T follicular helper cell (primary cell): ENCODE measurements at regions not wholly inside any gene's neighbourhood (a gene's known extent, or its start where the extent isn't known, plus 50 kb on each side); places are given as distances from the start of the nearest gene placed in this dataset.
"Not testable (repeated sequence)": the region's sequence is repeated elsewhere in the genome, so short reads cannot be mapped to it uniquely, and the experiment has no call there.

Source experiments
- DNase-seq: peaks from one replicate; pipeline ENCODE4 v3.0.0-alpha.2; 2020; ENCODE audit warnings: low read depth

- DNase-seq = no peak
Observed at GRCh38 chr3:72536206-72536877, 311.9 kb downstream of the SHQ1 start.

- DNase-seq = no peak
Observed at GRCh38 chr3:72535772-72536171, 312.5 kb downstream of the SHQ1 start.

DNA sequence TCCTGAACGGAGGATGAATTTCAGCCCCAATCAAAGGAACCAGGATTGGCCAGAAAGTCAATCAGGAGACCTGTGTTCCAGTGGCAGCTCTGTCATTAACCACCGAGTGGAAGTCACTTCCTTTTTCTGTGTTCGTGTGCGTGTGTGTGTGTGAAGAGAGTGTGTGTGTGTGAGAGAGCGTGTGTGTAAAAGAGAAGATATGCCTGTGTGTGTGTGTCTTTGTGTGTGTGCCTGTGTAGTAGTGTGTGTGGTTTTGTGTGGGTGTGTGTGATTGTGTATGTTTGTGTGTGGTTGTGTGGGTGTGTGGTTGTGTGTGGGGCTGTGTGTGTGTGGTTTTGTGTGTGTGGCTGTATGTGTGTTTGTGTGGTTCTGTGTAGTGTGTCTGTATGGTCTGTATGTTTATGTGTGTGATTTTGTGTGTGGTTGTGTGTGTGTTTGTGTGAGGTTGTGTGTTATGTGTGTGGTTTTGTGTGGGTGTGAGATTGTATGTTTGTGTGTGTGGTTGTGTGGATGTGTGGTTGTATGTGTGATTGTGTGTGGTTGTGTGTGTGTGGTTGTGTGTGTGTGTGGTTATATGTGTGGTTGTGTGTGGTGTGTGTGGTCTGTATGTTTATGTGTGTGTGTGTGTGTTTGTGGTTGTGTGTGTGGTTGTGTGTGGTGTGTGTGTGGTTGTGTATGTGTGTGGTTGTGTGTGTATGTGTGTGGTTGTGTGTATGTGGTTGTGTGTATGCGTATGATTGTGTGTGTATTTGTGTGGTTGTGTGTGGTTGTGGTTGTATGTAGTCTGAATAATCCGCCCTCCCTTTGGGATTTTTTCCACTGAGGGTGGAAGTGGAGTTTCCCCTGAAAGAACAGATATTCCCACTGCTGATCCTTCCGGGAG lies 314.4 kb downstream of the SHQ1 start:
- no peak for DNase-seq

- DNase-seq = no peak
Observed at GRCh38 chr3:72530426-72530825, 317.8 kb downstream of the SHQ1 start.

DNA sequence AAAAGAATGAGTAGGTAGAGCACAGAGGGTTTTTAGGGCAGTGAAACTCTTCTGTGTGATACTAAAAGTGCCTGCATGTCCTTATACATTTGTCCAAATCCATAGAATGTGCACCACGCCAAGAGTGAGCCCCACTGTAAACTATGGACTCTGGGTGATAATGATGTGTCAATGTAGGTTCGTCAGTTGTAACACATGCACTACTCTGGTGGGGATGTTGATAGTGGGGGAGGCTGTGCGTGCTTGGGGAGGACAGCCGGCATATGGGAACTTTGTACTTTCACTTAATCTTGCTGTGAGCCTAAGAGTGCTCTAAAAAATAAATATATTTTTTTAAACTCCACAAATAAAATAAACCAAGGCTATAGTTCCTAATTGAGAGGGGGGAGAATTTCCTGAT lies 319.2 kb downstream of the SHQ1 start:
- no peak for DNase-seq

DNA sequence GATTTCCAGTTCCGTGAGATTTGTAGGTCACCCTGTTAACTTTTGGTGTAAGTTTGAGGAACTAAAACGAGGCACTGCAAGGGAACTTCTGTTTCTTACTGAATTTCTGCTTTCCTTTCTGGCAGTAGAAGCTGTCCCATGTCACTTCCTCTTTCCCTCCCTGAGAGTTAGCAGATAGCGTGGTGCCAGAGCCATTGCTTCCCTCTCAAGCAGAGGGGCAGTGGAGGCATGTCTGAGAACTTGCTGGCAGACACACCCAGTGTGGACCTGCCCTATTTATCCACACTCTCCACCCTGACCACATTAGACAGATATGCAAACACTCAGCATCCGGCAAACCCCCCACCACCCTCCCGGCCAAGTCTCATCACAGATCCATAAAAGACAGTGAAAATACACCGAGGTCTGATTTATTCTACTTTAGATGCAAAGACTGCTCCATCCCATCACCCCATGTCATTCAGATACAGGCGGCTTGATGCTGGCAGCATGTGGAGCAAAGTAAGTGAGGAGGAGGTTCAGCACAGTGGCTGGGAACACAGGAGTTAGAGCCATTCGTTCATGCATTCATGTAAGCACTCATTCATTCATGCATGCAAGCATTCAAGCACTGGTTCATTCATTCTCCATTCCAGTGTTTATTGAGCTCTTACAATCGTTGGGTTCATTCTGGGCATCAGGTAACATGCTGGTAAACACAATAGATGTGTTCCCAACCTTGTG lies 324.7 kb downstream of the SHQ1 start:
- no peak for DNase-seq

- DNase-seq = no peak
Observed at GRCh38 chr3:72520690-72521308, 327.4 kb downstream of the SHQ1 start.

GRCh38 chr3:72519946-72520604 lies 328.2 kb downstream of the SHQ1 start:
- no peak for DNase-seq

DNA sequence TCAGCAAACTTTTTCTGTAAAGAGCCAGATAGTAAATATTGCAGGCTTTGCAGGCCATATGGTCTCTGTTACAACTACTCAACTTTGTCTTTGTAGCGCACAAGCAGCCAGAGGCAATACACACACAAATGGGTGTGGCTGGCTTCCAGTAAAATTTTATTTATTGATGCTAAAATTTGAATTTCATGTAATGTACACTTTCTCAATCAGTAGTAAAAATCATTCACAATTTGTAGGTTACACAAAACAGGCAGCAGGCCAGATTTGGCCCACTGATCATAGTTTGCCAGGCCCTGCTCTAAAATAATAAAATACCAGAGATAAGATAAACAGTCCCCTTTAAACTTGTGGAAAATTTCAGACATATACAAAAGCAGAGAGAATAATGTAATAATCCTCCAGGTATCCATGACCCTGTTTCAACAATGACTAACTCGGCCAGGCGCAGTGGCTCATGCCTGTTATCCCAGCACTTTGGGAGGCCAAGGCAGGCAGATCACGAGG lies 330.3 kb downstream of the SHQ1 start:
- DNase-seq = no peak

DNA sequence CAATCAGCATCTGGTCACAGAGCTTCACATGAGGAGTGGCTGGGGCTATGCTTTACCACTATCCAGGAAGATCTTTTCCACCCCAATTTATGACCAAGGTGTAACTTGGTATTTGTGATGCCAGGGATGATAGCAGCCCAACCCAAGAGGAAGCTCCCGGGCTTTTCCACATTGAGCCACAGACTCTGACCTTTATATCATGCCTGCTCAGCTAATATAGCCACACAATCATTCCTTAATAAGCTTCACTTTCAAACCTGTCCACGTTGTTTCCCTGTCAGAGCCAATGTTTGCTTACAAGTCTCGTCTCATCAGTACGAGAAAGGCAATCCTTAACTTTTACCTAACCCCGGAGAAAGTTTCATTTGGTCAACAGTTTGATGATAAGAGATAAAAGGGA lies 330.9 kb downstream of the SHQ1 start:
- no peak for DNase-seq

DNA sequence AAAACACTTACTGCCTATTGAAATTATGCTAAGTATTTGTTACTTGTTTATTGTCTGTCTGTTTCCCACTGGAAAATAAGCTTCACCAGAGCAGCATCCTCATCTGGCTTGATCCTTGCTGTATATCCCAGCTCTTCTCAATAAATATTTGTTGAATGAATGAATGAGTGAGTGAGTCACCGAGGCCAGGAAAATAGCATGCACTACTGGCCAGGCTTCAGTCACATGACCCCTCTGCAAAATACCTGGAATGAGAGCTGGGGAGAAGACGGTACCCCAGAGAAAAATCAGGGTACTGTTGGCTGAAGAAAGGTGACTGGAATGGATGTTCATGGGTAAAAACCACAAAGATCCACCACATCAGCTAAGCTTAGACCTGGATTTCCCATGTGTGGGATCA lies 331.9 kb downstream of the SHQ1 start:
- DNase-seq = no peak

GRCh38 chr3:72515941-72516340 lies 332.3 kb downstream of the SHQ1 start:
- no peak for DNase-seq

DNA sequence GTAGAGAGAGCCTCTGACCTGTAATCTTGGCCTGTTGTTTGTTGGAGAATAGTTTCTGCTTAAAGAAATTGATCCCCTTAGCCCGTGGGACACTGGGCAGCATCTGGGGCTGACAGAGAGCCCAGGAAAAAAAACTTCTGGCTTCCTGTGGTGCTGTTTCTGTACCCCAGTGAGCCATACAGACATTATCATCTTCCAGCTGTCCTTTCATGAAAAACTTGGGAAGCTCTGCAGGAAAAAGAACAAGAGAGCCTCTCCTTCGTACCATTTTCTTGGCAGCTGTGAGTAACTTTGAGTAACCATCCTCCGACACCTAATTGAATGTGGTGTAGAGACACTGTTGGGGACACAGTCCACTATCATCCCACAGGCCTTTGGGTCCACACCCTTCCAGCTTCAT lies 333.0 kb downstream of the SHQ1 start:
- no peak for DNase-seq

- DNase-seq = no peak
Observed at GRCh38 chr3:72510247-72510646, 338.0 kb downstream of the SHQ1 start.

GRCh38 chr3:72505539-72506405 lies 342.5 kb downstream of the SHQ1 start:
- DNase-seq = no peak

- not testable (repeated sequence) for DNase-seq
Observed at GRCh38 chr3:72497501-72497900, 350.7 kb downstream of the SHQ1 start.

GRCh38 chr3:72496051-72496670 lies 352.1 kb downstream of the SHQ1 start:
- no peak for DNase-seq

DNA sequence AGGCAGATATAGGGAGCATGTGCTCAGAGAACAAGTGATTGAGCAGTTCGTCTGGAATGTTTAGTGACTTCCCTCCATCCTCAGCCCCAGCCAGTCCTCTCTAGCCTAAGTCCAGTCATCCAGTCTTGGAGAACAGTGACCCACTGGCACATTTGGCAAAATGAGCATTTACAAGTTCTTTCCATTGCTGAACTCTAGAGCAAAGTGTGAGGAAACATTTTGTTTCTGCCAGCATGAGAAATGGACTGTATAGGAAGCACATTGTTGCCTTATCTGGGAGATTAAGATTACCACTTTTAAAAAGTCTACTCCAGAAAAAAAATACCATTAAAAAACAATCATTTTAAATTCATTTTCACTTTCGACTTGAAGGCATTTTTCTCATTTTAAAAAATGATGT lies 353.6 kb downstream of the SHQ1 start:
- DNase-seq = no peak

DNA sequence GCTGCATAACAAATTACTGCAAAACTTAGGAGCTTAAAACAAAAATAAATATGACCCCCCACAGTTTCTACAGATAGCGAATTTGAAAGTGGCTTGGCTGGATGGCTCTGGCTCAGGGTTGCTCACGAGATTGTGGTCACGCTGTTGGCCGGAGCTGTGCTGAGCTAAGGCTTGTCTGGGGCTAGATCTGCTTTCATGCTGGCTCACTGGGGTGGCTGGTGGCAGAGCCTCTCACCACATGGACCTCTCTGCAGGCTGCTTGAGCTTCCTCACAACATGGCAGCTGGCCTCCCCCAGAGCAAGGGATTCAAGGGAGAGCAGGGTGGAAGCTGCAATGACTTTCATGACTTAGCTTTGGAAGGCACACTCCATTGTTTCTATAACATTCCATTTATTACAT lies 354.1 kb downstream of the SHQ1 start:
- DNase-seq = no peak

DNA sequence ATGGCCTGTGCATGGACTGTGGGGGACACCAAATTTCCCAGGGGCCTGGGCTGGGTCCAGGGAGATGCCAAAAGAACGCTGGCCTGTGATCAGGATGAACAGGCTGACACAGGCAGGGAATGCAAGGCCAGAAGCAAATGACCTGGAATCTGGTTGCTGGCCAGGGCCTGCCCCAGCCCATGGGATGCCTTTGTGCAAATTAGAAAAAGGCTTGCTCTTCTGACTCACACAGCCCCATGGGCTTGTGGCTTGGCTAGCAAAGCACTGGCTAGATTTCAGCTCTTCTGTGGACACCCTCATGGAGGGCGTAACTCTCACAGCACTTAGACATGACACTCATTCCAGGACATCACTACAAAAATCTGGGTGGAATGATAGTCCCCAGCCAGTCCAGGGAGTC lies 356.0 kb downstream of the SHQ1 start:
- DNase-seq = no peak
